Lower leg skin (tissue), 3 donors: ENCODE measurements at regions not wholly inside any gene's neighbourhood (a gene's known extent, or its start where the extent isn't known, plus 50 kb on each side); places are given as distances from the start of the nearest gene placed in this dataset.

ENCODE experiments used
- CTCF ChIP-seq, 3 donors: fragments of 450-650 bp; IDR thresholded peaks; one replicate each; pipeline ENCODE4 v1.5.1; 2016; ENCODE audit warnings: antibody characterized with exemption in 3 of 3, mild to moderate bottlenecking in 3 of 3, moderate library complexity in 2 of 3
- POLR2A ChIP-seq, 2 donors: fragments of 450-650 bp; IDR thresholded peaks; one replicate each; pipeline ENCODE4 v1.6.1; 2016 to 2017; ENCODE audit warnings: antibody characterized with exemption in 2 of 2, mild to moderate bottlenecking in 1 of 2, moderate library complexity in 1 of 2

- TF ChIP-seq CTCF (IDR thresholded peaks at IDR 0.05): no peak
- TF ChIP-seq POLR2A (IDR thresholded peaks at IDR 0.05): no peak
Observed at GRCh38 chr10:126776168-126776567, 105.7 kb upstream of the C10orf90 start.
